Transverse colon (tissue), 4 donors: ENCODE measurements at regions not wholly inside any gene's neighbourhood (a gene's known extent, or its start where the extent isn't known, plus 50 kb on each side); places are given as distances from the start of the nearest gene placed in this dataset.
"Not testable (repeated sequence)": the region's sequence is repeated elsewhere in the genome, so short reads cannot be mapped to it uniquely, and the experiment has no call there.

ENCODE experiments used
- CTCF ChIP-seq, 5 experiments: fragments of 200-600 bp in 3 of 5; fragments of 450-650 bp in 2 of 5; sonication (generic) in 3 of 5; IDR thresholded peaks; 1 replicate in 2 of 5; 2 replicates in 3 of 5; pipeline ENCODE4 v1.5.1; 2016 to 2017; ENCODE audit warnings: antibody characterized with exemption in 5 of 5, inconsistent platforms in 3 of 5, mild to moderate bottlenecking in 2 of 5, moderate library complexity in 1 of 5
- POLR2AphosphoS5 ChIP-seq, 3 donors: sonication (generic); formaldehyde crosslinking; IDR thresholded peaks; one replicate each; pipeline ENCODE4 v1.6.1; 2016; ENCODE audit warnings: antibody characterized with exemption in 3 of 3

GRCh38 chr12:105602312-105602711 lies 271.8 kb downstream of the C12orf75 start:
- TF ChIP-seq CTCF, POLR2AphosphoS5 (IDR thresholded peaks at IDR 0.05): not testable (repeated sequence)
